ENCODE measurements at regions not wholly inside any gene's neighbourhood (a gene's known extent, or its start where the extent isn't known, plus 50 kb on each side); places are given as distances from the start of the nearest gene placed in this dataset.

- TF ChIP-seq CTCF (conservative IDR thresholded peaks at IDR 0.05 in 1 of 2, IDR thresholded peaks at IDR 0.05 in 1 of 2; ENCODE audit: low read depth in 1 of 2, low read length in 2 of 2) (no peak), EZH2 (IDR thresholded peaks at IDR 0.05; ENCODE audit: low read length, missing control alignments) (no peak)
These were observed 91.7 kb downstream of the SPATA31D1 start for GRCh38 chr9:82080265-82080664.
